Caco-2 (cell line): ENCODE measurements at regions not wholly inside any gene's neighbourhood (a gene's known extent, or its start where the extent isn't known, plus 50 kb on each side); places are given as distances from the start of the nearest gene placed in this dataset.

Source experiments
- BruUV-seq: library from RNA; stranded (reverse); fragments of 400-500 nt; replicated peaks from 2 replicates; lab custom pipeline; 2021; lab: Mats Ljungman, UMichigan
- CTCF ChIA-PET: fragments of 300-600 bp; sonication (Branson Sonifier 250); formaldehyde crosslinking; loops from one replicate; lab custom pipeline; 2022; ENCODE audit warnings: antibody characterized with exemption; lab: Charles Lee
- POLR2A ChIA-PET: fragments of 300-600 bp; sonication (Branson Sonifier 250); formaldehyde crosslinking; loops from one replicate; lab custom pipeline; 2022; ENCODE audit warnings: antibody characterized with exemption; lab: Charles Lee
- DNase-seq, 2 experiments: peaks; one replicate each; pipeline versions ENCODE4 v3.0.0 to v3.0.0-alpha.2; 2020 to 2022
- H3K27me3 ChIP-seq: replicated peaks from 2 replicates; pipeline ENCODE4 v1.6.0; 2011; ENCODE audit warnings: low read length; ENCODE audit not compliant: control insufficient read depth, insufficient read depth
- H3K36me3 ChIP-seq: 2 replicates; pipeline ENCODE4 v1.5.1; 2011; ENCODE audit warnings: low read length; ENCODE audit not compliant: control insufficient read depth, insufficient read depth
- H3K4me1 ChIP-seq: fragments of 250-450 bp; sonication (Bioruptor Pico); 2 replicates; pipeline ENCODE4 v1.5.1; 2020; ENCODE audit warnings: mild to moderate bottlenecking
- H3K4me3 ChIP-seq: 2 replicates; pipeline ENCODE4 v1.5.1; 2011; ENCODE audit warnings: low read depth, mild to moderate bottlenecking, control low read depth, low read length
- H3K9me3 ChIP-seq: fragments of 250-450 bp; sonication (Bioruptor Pico); 2 replicates; pipeline ENCODE4 v1.5.1; 2020; ENCODE audit warnings: mild to moderate bottlenecking, moderate library complexity
- H3K27ac Mint-ChIP-seq: one replicate; pipeline ENCODE4 v1.8.0; 2022; ENCODE audit warnings: mixed read lengths; ENCODE audit not compliant: unreplicated experiment
- H3K27me3 Mint-ChIP-seq: one replicate; pipeline ENCODE4 v1.8.0; 2022; ENCODE audit warnings: mixed read lengths; ENCODE audit not compliant: insufficient read depth, unreplicated experiment
- H3K36me3 Mint-ChIP-seq: one replicate; pipeline ENCODE4 v1.8.0; 2022; ENCODE audit warnings: mild to moderate bottlenecking, mixed read lengths; ENCODE audit not compliant: insufficient read depth, unreplicated experiment
- H3K4me1 Mint-ChIP-seq: one replicate; pipeline ENCODE4 v1.8.0; 2022; ENCODE audit warnings: low read depth, mixed read lengths; ENCODE audit not compliant: unreplicated experiment
- H3K4me3 Mint-ChIP-seq: one replicate; pipeline ENCODE4 v1.8.0; 2022; ENCODE audit warnings: mild to moderate bottlenecking, moderate library complexity, mixed read lengths; ENCODE audit not compliant: unreplicated experiment
- H3K9me3 Mint-ChIP-seq: one replicate; pipeline ENCODE4 v1.8.0; 2022; ENCODE audit warnings: mixed read lengths; ENCODE audit not compliant: unreplicated experiment
- CTCF ChIP-seq, 2 experiments: fragments of 200-600 bp in 1 of 2; IDR thresholded peaks; 1 replicate in 1 of 2; 2 replicates in 1 of 2; pipeline versions ENCODE4 v1.5.1 to v1.8.0; 2011 to 2022; ENCODE audit warnings: antibody characterized with exemption in 1 of 2, control low read depth in 1 of 2, inconsistent platforms in 1 of 2, low read depth in 1 of 2, low read length in 1 of 2, mild to moderate bottlenecking in 1 of 2, moderate library complexity in 1 of 2; ENCODE audit not compliant: insufficient read depth in 1 of 2, severe bottlenecking in 1 of 2, unreplicated experiment in 1 of 2
- intact Hi-C: fragments of 100-400 bp; cut with micrococcal nuclease; formaldehyde crosslinking; loops from one replicate; pipeline ENCODE4 v1.10.0; 2022; ENCODE audit not compliant: unreplicated experiment

- intact Hi-C loops: no loop called here
- Mint-ChIP-seq H3K9me3 (no peaks in the 10 kb centered on the region), H3K27ac (no peak overlapping the region), H3K36me3 (no peaks in the 10 kb centered on the region), H3K27me3 (no peaks in the 10 kb centered on the region), H3K4me3 (no peak overlapping the region), H3K4me1 (no peaks in the 10 kb centered on the region)
- H3K27me3 ChIP-seq: no peaks in the 10 kb centered on the region
- no peak for TF ChIP-seq CTCF (IDR thresholded peaks at IDR 0.05; ENCODE audit: insufficient read depth in 1 of 2, low read depth in 1 of 2, low read length in 1 of 2, severe bottlenecking in 1 of 2, unreplicated experiment in 1 of 2)
- DNase-seq: no peak
- no TSS peak for BruUV-seq
- no peaks in the 10 kb centered on the region for H3K4me1 ChIP-seq
- ChIA-PET CTCF (no interaction called here), POLR2A (no interaction called here)
- H3K4me3 ChIP-seq: no peak overlapping the region
- H3K36me3 ChIP-seq: no peaks in the 10 kb centered on the region
- no peaks in the 10 kb centered on the region for H3K9me3 ChIP-seq
Measured at GRCh38 chr4:14386196-14386595, 616.1 kb upstream of the CPEB2 start.

DNA sequence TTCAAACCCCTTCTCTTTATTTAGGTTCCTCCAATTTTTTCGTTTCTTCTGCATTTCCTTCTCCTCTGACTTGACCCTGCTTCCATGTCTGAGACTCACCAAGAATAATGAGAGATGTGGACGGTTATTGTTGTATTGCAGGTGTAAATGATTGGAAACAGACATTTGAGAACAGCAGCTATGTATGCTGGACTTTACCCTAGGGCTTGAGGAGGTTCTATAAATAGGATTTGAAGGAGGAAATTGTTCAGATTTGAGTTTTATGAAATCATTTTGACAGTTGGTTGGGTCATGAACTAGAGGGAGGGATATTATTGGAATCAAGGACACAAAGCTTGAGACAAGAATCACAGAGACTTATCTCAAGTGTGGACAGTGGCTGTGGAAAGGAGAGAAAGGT is 614.6 kb upstream of the CPEB2 start:
- Mint-ChIP-seq H3K9me3 (no peaks in the 10 kb centered on the region), H3K4me3 (no peak overlapping the region), H3K36me3 (no peaks in the 10 kb centered on the region), H3K27ac (no peak overlapping the region), H3K4me1 (no peaks in the 10 kb centered on the region), H3K27me3 (no peaks in the 10 kb centered on the region)
- Histone ChIP-seq H3K9me3 (no peaks in the 10 kb centered on the region), H3K4me1 (no peaks in the 10 kb centered on the region), H3K27me3 (no peaks in the 10 kb centered on the region), H3K36me3 (no peaks in the 10 kb centered on the region), H3K4me3 (no peak overlapping the region)
- ChIA-PET CTCF (no interaction called here), POLR2A (no interaction called here)
- TF ChIP-seq CTCF (IDR thresholded peaks at IDR 0.05; ENCODE audit: insufficient read depth in 1 of 2, low read depth in 1 of 2, low read length in 1 of 2, severe bottlenecking in 1 of 2, unreplicated experiment in 1 of 2): no peak
- BruUV-seq: no TSS peak
- DNase-seq: no peak
- intact Hi-C loops: no loop called here

- no peaks in the 10 kb centered on the region for H3K9me3 ChIP-seq
- H3K36me3 ChIP-seq: no peaks in the 10 kb centered on the region
- no peak overlapping the region for H3K4me3 ChIP-seq
- TF ChIP-seq CTCF (IDR thresholded peaks at IDR 0.05; ENCODE audit: insufficient read depth in 1 of 2, low read depth in 1 of 2, low read length in 1 of 2, severe bottlenecking in 1 of 2, unreplicated experiment in 1 of 2): no peak
- H3K4me1 Mint-ChIP-seq: no peaks in the 10 kb centered on the region
- ChIA-PET POLR2A (no interaction called here), CTCF (interaction anchor here (0.6 kb wide), 1 partner anchor 241 kb away, joined by 4 read pairs; no protein-coding TSS in a partner anchor)
- BruUV-seq: no TSS peak
- intact Hi-C loops: no loop called here
- no peaks in the 10 kb centered on the region for H3K27me3 ChIP-seq
- no peaks in the 10 kb centered on the region for H3K9me3 Mint-ChIP-seq
- no peak for DNase-seq
- no peak overlapping the region for H3K27ac Mint-ChIP-seq
- no peaks in the 10 kb centered on the region for H3K27me3 Mint-ChIP-seq
- H3K4me1 ChIP-seq: no peaks in the 10 kb centered on the region
- H3K4me3 Mint-ChIP-seq: no peak overlapping the region
- H3K36me3 Mint-ChIP-seq: no peaks in the 10 kb centered on the region
Measured at GRCh38 chr4:14392378-14392777, 609.9 kb upstream of the CPEB2 start.
